ENCODE measurements at regions not wholly inside any gene's neighbourhood (a gene's known extent, or its start where the extent isn't known, plus 50 kb on each side); places are given as distances from the start of the nearest gene placed in this dataset.

- TF ChIP-seq POLR2A (IDR thresholded peaks at IDR 0.05) (no peak), CTCF (IDR thresholded peaks at IDR 0.05) (no peak), EP300 (IDR thresholded peaks at IDR 0.05) (no peak)
These were observed 78.4 kb downstream of the BOD1 start for GRCh38 chr5:173538018-173538417.
